ENCODE measurements at regions not wholly inside any gene's neighbourhood (a gene's known extent, or its start where the extent isn't known, plus 50 kb on each side); places are given as distances from the start of the nearest gene placed in this dataset.

DNA sequence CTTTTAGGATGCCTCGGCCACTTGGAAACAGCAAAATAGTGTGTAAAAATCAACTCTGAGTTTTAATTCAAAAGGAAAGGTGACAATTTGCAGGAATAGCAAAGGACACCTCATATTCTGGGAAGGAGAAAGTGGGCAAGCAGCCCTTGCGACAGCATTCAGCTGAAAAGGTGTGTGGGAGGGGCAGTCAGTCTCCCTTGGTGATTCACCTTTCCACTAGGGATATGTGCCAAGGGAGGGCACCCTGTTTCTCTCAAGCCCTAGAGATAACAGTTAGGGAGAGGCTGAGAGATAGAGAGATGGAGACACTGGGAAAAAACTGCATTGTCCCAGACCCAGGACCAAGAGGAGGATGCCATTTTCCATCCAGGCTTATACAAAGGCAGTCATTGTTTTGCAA is 228.1 kb downstream of the EPM2A start:
- H3K27ac ChIP-seq = no peak overlapping the region
- TF ChIP-seq CTCF (conservative IDR thresholded peaks at IDR 0.05) = no peak

- no peak overlapping the region for H3K27ac ChIP-seq
- no peak for TF ChIP-seq CTCF (conservative IDR thresholded peaks at IDR 0.05)
Observed at GRCh38 chr6:145508107-145508506, 227.2 kb downstream of the EPM2A start.

- TF ChIP-seq CTCF (conservative IDR thresholded peaks at IDR 0.05) = no peak
Observed at GRCh38 chr6:145517492-145517891, 217.8 kb downstream of the EPM2A start.

DNA sequence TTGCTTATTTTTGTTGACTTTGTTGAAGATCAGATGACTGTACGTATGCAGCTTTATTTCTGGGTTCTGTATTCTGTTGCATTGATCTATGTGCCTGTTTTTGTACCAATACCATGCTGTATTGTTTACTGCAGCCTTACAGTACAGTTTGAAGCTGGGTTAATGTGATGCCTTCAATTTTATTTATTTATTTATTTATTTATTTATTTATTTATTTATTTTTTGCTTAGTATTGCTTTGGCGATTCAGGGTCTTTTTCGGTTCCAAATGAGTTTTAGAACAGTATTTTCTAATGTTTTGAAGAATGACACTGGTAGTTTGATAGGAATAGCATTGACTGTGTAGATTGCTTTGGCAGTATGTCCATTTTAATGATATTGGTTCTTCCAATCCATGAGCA is 210.3 kb downstream of the EPM2A start:
- no peak for TF ChIP-seq CTCF (conservative IDR thresholded peaks at IDR 0.05)
- no peak overlapping the region for H3K27ac ChIP-seq

More at GRCh38 chr6:145517492-145517891, 217.8 kb downstream of the EPM2A start:
- no peak overlapping the region for H3K27ac ChIP-seq

DNA sequence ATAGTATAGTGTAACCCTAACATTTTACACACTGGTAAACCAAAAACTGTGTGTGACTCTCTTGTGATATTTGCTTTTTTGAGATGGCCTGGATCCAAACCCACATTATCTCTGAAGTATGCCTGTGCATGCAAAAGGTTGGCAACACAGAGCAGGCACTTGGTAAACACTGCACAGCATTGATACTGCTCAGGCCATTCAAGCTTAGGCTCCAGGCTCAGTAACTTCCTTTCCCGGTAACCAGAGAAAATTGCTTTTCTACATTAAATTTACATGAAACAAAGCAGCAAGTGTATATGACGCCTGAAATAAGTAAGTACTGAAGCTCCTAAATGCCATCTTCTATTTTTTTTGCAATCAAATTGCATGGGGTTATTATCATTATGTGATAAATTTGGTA is 205.7 kb downstream of the EPM2A start:
- H3K27ac ChIP-seq = no peak overlapping the region
- no peak for TF ChIP-seq CTCF (conservative IDR thresholded peaks at IDR 0.05)

- no peak overlapping the region for H3K27ac ChIP-seq
- TF ChIP-seq CTCF (conservative IDR thresholded peaks at IDR 0.05) = no peak
Observed at GRCh38 chr6:145530454-145530853, 204.9 kb downstream of the EPM2A start.

DNA sequence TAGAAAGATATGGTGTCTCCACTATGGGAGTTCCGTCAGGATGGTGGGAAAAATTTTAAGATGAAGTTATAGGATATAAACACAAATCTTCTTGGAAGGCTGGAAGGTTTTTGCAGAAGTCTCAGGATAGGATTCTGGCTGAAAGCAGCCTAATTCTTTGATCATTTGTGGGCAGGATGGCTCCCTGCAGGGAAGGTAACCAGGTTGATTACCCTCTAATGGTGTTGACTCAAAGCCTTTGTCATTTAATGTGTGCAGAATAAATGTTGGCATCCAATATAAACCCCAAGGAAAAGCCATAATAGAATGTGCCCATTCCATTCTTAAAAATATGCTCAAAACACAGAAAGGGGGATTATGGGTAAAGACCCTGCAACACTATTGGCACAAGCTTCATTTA is 204.3 kb downstream of the EPM2A start:
- no peak overlapping the region for H3K27ac ChIP-seq
- TF ChIP-seq CTCF (conservative IDR thresholded peaks at IDR 0.05) = no peak

- no peak for TF ChIP-seq CTCF (conservative IDR thresholded peaks at IDR 0.05)
Observed at GRCh38 chr6:145531822-145532221, 203.5 kb downstream of the EPM2A start.

More at GRCh38 chr6:145531822-145532221, 203.5 kb downstream of the EPM2A start:
- no peak overlapping the region for H3K27ac ChIP-seq

Measured in VCaP (cell line).